Endothelial cell of umbilical vein (primary cell): ENCODE measurements at regions not wholly inside any gene's neighbourhood (a gene's known extent, or its start where the extent isn't known, plus 50 kb on each side); places are given as distances from the start of the nearest gene placed in this dataset.

ENCODE experiments used
- BruUV-seq: library from RNA; stranded (reverse); fragments of 400-500 nt; replicated peaks from 2 replicates; lab custom pipeline; 2021; lab: Mats Ljungman, UMichigan
- CTCF ChIA-PET: fragments of 300-600, 350-600 bp; sonication (Branson Sonifier 250); formaldehyde crosslinking; loops from one replicate; lab custom pipeline; 2021; ENCODE audit warnings: antibody characterized with exemption, inconsistent platforms; lab: Charles Lee
- POLR2A ChIA-PET: fragments of 300-600, 350-600 bp; sonication (Branson Sonifier 250); formaldehyde crosslinking; loops from one replicate; lab custom pipeline; 2021; ENCODE audit warnings: antibody characterized with exemption, inconsistent platforms; lab: Charles Lee
- DNase-seq: peaks from one replicate; pipeline ENCODE4 v3.0.0-alpha.2; 2011; ENCODE audit warnings: low read depth, low spot score
- FAIRE-seq: peaks from 2 replicates; lab custom pipeline; 2011; peaks lifted over from hg19 to GRCh38; lab: Jason Lieb, UNC
- H2AFZ ChIP-seq: 2 replicates; pipeline ENCODE4 v1.6.0; 2012; ENCODE audit warnings: low read depth, low read length, control low read depth, inconsistent platforms
- H3K27ac ChIP-seq: 2 replicates; pipeline ENCODE4 v1.5.1; 2011; ENCODE audit warnings: low read depth, mild to moderate bottlenecking, control low read depth, low read length, moderate library complexity; ENCODE audit not compliant: insufficient read depth
- H3K27me3 ChIP-seq, 2 experiments: 2 replicates each; pipeline versions ENCODE4 v1.6.0 to v1.6.1; 2011; ENCODE audit warnings: low read length in 2 of 2, mixed read lengths in 1 of 2; ENCODE audit not compliant: control insufficient read depth in 2 of 2, insufficient read depth in 2 of 2
- H3K36me3 ChIP-seq, 2 experiments: 2 replicates in 1 of 2; 3 replicates in 1 of 2; pipeline ENCODE4 v1.5.1; 2011; ENCODE audit warnings: low read length in 2 of 2, mild to moderate bottlenecking in 1 of 2, moderate library complexity in 1 of 2; ENCODE audit not compliant: control insufficient read depth in 2 of 2, insufficient read depth in 2 of 2; ENCODE audit errors: extremely low read depth in 1 of 2
- H3K4me1 ChIP-seq: 3 replicates; pipeline ENCODE4 v1.5.1; 2011; ENCODE audit warnings: mild to moderate bottlenecking, low read length; ENCODE audit not compliant: control insufficient read depth, insufficient read depth; ENCODE audit errors: extremely low read depth
- H3K4me2 ChIP-seq: 2 replicates; pipeline ENCODE4 v1.6.1; 2011; ENCODE audit warnings: low read length, control low read depth, mixed read lengths; ENCODE audit not compliant: insufficient read depth
- H3K4me3 ChIP-seq, 3 experiments: fragments of 200-600 bp in 1 of 3; sonication (generic), shearing (Covaris generic) in 1 of 3; replicated peaks in 1 of 3; 2 replicates each; pipeline ENCODE4 v1.5.1; 2011 to 2016; ENCODE audit warnings: control low read depth in 3 of 3, low read length in 3 of 3, mild to moderate bottlenecking in 2 of 3, inconsistent platforms in 1 of 3, low read depth in 1 of 3, moderate library complexity in 1 of 3; ENCODE audit not compliant: insufficient read depth in 1 of 3
- H3K79me2 ChIP-seq: 2 replicates; pipeline ENCODE4 v1.6.0; 2012; ENCODE audit warnings: low read length, inconsistent platforms; ENCODE audit not compliant: control insufficient read depth, insufficient read depth
- H3K9ac ChIP-seq: replicated peaks from 2 replicates; pipeline ENCODE3; 2011; ENCODE audit warnings: low read length, control low read depth; ENCODE audit not compliant: insufficient read depth; ENCODE audit errors: extremely low read depth
- H3K9me1 ChIP-seq: replicated peaks from 3 replicates; pipeline ENCODE4 v1.6.0; 2011; ENCODE audit warnings: mild to moderate bottlenecking, low read length; ENCODE audit not compliant: control insufficient read depth, insufficient read depth; ENCODE audit errors: extremely low read depth
- H3K9me3 ChIP-seq: replicated peaks from 2 replicates; pipeline ENCODE4 v1.5.1; 2012; ENCODE audit warnings: low read length, inconsistent platforms; ENCODE audit not compliant: control insufficient read depth, insufficient read depth
- H4K20me1 ChIP-seq: replicated peaks from 2 replicates; pipeline ENCODE3; 2011; ENCODE audit warnings: mild to moderate bottlenecking, low read length; ENCODE audit not compliant: control insufficient read depth, insufficient read depth; ENCODE audit errors: extremely low read depth
- EZH2 ChIP-seq: IDR thresholded peaks from 2 replicates; pipeline ENCODE4 v1.6.1; 2012; ENCODE audit warnings: borderline replicate concordance, low read depth, mild to moderate bottlenecking, moderate library complexity, low read length, inconsistent platforms; ENCODE audit not compliant: severe bottlenecking
- FOS ChIP-seq: IDR thresholded peaks from 2 replicates; pipeline ENCODE4 v1.6.1; 2011; ENCODE audit warnings: mild to moderate bottlenecking, low read length, moderate library complexity, borderline replicate concordance; ENCODE audit not compliant: insufficient read depth
- GATA2 ChIP-seq: IDR thresholded peaks from 2 replicates; pipeline ENCODE4 v1.7.0; 2011; ENCODE audit warnings: low read depth, mild to moderate bottlenecking, moderate library complexity, mixed read lengths, low read length; ENCODE audit not compliant: insufficient read length, insufficient read depth
- POLR2A ChIP-seq: IDR thresholded peaks from 2 replicates; pipeline ENCODE4 v1.6.1; 2012; ENCODE audit warnings: low read depth, mild to moderate bottlenecking, control low read depth, low read length
- POLR2AphosphoS5 ChIP-seq: IDR thresholded peaks from 2 replicates; pipeline ENCODE4 v1.6.1; 2012; ENCODE audit warnings: low read depth, mild to moderate bottlenecking, control low read depth, low read length, moderate library complexity; ENCODE audit not compliant: insufficient read depth
- dilution Hi-C: fragments of 300-500 bp; cut with MboI; formaldehyde crosslinking; loops from one replicate; pipeline ENCODE4 v1.15.0; 2019; ENCODE audit warnings: low sequenced_read_pairs; ENCODE audit not compliant: extremely low pct_ligation_motif_present
- intact Hi-C: fragments of 100-400 bp; cut with micrococcal nuclease; formaldehyde crosslinking; loops from one replicate; pipeline ENCODE4 v1.10.0; 2022
- TF ChIP-seq, protein P1 (sequence below), 2 donors: IDR thresholded peaks; 1 replicate in 1 of 2; 2 replicates in 1 of 2; pipeline ENCODE4 v1.5.1; 2011; ENCODE audit warnings: low read length in 2 of 2, mild to moderate bottlenecking in 2 of 2, moderate library complexity in 2 of 2, control low read depth in 1 of 2, inconsistent platforms in 1 of 2, low read depth in 1 of 2; ENCODE audit not compliant: insufficient read depth in 1 of 2; ENCODE audit errors: extremely low read depth in 1 of 2
- TF ChIP-seq, protein P2 (sequence below): IDR thresholded peaks from 2 replicates; pipeline ENCODE4 v1.6.1; 2011; ENCODE audit not compliant: insufficient read depth, insufficient read length

DNA sequence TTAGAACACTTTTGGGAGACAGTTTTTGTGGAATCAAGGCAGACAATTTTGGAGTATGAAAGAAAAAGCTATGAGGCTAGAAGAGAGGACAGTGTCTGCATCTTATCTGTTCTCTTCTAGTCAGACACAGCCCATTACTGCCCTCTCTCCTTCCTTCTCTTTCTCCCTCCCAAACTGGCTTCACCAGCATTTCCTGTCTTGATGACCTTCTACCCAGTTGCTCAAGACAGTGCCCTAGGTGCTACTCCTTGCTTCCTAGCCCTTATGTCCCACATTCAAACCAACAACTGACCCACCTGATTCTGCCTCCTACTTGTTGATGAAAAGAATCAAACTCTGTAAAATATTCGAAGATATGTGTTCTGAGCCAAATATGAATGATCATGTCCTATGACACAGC is 116.4 kb upstream of the RIPOR2 start:
- dilution Hi-C loops, result no loop called here

More for the DNA sequence above, 116.4 kb upstream of the RIPOR2 start:
- intact Hi-C loops, result no loop called here
- Histone ChIP-seq H3K4me3 (no peak overlapping the region), H3K27me3 (no peaks in the 10 kb centered on the region), H3K79me2 (no peaks in the 10 kb centered on the region), H3K4me1 (peaks cover 17% of the 10 kb centered on the region), H3K36me3 (no peaks in the 10 kb centered on the region), H3K9me1 (no peaks in the 10 kb centered on the region), H4K20me1 (no peaks in the 10 kb centered on the region), H3K9me3 (no peaks in the 10 kb centered on the region), H3K27ac (no peak overlapping the region), H3K4me2 (no peak overlapping the region), H2AFZ (no peak overlapping the region), H3K9ac (no peak overlapping the region)
- no TSS peak for BruUV-seq
- TF ChIP-seq POLR2A, result no peak
- no peak for TF ChIP-seq FOS
- no peak for TF ChIP-seq EZH2
- no peak for TF ChIP-seq POLR2AphosphoS5
- TF ChIP-seq, protein P1, sequence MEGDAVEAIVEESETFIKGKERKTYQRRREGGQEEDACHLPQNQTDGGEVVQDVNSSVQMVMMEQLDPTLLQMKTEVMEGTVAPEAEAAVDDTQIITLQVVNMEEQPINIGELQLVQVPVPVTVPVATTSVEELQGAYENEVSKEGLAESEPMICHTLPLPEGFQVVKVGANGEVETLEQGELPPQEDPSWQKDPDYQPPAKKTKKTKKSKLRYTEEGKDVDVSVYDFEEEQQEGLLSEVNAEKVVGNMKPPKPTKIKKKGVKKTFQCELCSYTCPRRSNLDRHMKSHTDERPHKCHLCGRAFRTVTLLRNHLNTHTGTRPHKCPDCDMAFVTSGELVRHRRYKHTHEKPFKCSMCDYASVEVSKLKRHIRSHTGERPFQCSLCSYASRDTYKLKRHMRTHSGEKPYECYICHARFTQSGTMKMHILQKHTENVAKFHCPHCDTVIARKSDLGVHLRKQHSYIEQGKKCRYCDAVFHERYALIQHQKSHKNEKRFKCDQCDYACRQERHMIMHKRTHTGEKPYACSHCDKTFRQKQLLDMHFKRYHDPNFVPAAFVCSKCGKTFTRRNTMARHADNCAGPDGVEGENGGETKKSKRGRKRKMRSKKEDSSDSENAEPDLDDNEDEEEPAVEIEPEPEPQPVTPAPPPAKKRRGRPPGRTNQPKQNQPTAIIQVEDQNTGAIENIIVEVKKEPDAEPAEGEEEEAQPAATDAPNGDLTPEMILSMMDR (IDR thresholded peaks at IDR 0.05; ENCODE audit: extremely low read depth in 1 of 2, insufficient read depth in 1 of 2, low read depth in 1 of 2, low read length in 2 of 2), result no peak
- TF ChIP-seq, protein P2, sequence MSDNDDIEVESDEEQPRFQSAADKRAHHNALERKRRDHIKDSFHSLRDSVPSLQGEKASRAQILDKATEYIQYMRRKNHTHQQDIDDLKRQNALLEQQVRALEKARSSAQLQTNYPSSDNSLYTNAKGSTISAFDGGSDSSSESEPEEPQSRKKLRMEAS, result no peak
- TF ChIP-seq GATA2, result no peak
- DNase-seq (no peak), FAIRE-seq (no peak)
- ChIA-PET CTCF (interaction anchor here (1.5 to 2.6 kb wide), 2 partner anchors 19 to 34 kb away, joined by 5 to 15 read pairs; no protein-coding TSS in a partner anchor), POLR2A (no interaction called here)
